HG02759 (cell line): ENCODE measurements at regions not wholly inside any gene's neighbourhood (a gene's known extent, or its start where the extent isn't known, plus 50 kb on each side); places are given as distances from the start of the nearest gene placed in this dataset.
A peak's percentile ranks its signal among the peaks of the same experiment; 100 is the strongest.
"Not testable (repeated sequence)": the region's sequence is repeated elsewhere in the genome, so short reads cannot be mapped to it uniquely, and the experiment has no call there.

Experiments
- ATAC-seq: cut with Tn5 transposase; IDR thresholded peaks from one replicate; pipeline ENCODE4 v1.9.1; 2021; ENCODE audit warnings: mild to moderate bottlenecking, moderate library complexity; ENCODE audit not compliant: unreplicated experiment

DNA sequence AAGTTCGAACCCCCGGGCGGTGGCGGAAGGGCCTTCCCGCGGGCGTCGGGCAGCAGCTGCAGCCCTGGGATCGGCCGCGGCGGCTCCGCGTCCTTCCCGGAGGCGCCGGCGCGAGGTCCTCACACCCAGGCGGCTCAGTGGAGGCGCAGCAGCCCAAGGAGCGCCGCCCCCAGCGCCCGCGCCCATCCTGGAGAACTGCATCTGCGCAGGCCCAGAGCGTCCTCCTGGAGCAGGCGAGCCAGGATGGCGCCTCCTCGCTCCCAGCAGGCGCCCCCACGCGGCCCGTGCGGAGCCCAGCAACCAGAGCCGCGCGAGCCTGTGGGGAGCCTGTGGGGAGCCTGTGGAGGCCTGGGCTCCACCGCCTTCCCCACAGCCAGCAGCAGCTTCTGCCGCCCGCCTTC lies 872.5 kb downstream of the TMEM121 start:
- ATAC-seq, result not testable (repeated sequence)

DNA sequence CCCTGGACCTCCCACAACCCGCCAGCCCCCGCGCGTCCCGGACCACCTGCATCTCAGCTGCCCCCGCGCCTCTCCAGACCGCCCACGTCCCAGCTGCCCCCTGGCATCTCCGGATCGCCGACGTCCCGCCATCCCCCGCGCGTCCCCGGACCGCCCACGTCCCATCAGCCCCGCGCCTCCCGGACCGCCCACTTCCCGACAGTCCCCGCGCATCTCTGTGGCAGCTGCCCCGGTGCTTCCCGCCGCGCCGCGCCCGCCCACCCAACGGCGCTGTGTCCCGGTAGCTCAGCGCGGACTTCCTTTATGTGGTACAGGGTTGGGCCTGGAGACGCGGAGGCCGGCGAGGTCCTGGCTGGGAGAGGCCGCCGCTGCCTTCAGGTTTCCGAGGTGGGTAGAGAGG lies 874.9 kb downstream of the TMEM121 start:
- not testable (repeated sequence) for ATAC-seq

DNA sequence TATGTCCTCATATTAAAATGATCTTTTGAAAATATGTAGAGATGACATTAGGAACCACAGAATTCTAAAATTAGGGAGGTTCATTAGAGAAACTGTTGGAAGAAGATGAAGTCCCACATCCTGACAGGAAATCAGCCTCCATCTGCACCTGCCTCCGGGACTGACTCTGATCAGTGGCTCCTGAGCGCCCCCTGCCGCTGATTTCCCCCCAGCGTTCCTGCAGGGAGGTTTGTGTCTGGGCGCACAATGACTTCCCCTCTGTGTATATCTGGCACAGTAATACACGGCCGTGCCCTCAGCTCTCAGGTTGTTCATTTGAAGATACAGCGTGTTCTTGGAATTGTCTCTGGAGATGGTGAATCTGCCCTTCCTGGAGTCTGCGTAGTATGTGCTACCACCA lies 883.8 kb downstream of the TMEM121 start:
- ATAC-seq, result not testable (repeated sequence)

DNA sequence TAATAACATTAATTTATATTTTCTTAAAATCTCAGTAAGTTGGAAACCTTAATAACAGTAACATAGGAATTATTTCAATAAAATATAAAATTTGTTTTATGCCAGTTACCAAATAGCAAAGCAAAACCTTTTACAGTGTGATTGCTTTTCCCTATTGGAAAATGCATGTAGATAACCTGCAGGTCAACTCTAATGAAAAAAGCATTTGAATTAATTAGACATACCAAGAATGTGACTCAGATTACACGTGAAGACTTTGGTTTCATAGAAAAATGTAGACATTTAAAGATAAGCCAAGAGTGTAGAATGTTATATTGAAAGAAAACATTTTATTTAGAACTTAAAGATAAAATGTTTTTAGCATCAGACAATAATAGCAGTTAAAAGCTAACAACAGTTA lies 888.1 kb downstream of the TMEM121 start:
- ATAC-seq, result no peak

DNA sequence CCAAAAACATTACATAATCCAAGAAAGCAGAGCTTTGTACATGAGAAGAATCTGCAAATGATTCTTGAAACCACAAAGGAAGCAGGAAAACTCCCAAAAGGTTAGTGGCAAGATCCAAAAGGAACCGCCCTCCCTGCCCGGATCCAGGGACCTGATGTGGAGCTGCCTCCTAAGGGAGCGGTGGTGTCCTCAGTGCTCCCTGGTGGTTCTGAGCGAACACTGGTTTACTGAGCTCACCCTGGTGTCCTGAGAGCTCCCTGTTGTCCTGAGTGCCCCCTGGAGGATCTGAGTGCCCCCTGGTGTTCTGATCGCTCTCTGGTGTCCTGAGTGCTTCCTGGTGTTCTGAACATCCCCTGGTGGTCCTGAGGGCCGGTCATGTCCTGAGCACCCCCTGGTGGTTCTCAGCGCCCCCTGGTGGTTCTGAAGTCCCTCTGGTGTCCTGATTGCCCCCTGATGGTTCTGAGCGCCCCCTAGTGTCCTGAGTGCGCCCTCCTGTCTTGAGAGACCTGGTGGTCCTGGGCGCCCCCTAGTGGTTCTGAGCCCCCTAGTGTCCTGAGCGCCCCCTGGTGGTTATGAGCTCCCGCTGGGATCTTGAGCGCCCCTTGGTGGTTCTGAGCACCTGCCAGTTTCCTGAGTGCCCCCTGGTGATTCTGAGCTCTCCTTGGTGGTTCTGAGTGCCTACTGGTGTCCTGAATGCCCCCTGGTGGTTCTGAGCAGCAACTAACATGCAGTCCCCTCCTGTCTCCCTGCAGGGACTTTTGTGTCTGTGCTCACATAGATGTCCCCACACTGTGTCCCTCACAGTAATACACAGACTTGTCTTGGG lies 891.1 kb downstream of the TMEM121 start:
- peak; percentile 89 for ATAC-seq

DNA sequence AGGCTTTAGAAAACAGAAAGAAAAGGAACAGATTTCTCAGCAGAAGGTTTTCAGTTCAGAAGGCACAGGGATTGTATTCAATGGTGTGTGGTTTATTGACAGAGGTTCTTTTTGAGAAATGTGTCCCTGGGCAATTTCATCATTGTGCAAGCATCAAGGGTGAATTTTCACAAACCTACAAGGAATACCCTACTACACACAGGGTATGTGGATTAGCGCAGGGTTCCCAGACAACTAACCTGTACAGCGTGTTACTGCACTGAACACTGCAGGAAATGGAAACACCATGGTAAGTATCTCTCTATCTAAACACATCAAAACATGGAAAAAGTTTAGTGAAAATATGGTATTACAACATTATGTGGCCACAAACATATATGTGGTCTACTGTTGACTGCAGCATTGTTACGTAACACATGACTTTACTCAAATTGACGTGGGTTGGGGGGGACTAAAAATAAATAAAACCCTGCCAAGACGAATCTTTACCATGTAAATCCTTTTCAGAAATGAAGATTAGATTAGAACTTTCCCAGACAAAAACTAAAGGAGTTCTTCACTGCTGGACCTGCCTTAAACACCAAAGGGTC lies 893.1 kb downstream of the TMEM121 start:
- no peak for ATAC-seq

DNA sequence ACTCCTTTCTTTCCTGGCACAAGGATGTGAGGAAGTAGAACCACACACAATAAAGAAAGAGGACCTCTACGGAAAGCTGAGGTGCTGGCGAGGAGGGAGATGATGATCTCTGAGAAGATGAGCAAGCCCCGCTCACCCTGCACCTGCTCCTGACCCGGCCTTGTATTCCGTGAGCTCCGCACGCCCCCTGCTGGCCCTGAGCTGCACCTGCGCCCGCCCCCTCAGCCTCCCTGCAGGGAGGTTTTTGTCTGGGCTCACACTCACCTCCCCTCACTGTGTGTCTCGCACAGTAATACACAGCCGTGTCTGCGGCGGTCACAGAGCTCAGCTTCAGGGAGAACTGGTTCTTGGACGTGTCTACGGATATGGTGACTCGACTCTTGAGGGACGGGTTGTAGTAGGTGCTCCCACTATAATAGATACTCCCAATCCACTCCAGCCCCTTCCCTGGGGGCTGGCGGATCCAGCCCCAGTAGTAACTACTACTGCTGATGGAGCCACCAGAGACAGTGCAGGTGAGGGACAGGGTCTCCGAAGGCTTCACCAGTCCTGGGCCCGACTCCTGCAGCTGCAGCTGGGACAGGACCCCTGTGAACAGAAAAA lies 895.1 kb downstream of the TMEM121 start:
- not testable (repeated sequence) for ATAC-seq

DNA sequence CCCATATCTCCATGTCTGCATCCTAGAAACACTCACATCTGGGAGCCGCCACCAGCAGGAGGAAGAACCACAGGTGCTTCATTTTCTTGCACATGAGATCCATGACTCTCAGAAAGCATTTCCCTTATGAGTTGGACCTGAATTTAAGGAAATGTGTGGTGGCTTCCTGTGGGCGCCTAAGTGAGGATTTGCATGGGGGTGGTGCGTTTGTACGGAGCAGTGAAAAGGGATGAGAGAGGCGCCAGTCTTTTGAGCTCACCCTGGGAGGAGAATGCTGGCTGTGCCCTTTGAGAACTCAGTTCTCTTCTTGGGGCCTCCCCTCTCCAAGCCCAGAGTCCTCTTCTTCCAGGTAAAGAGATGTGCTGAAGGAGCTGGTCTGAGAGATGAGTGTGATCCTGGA lies 895.7 kb downstream of the TMEM121 start:
- ATAC-seq, result no peak

DNA sequence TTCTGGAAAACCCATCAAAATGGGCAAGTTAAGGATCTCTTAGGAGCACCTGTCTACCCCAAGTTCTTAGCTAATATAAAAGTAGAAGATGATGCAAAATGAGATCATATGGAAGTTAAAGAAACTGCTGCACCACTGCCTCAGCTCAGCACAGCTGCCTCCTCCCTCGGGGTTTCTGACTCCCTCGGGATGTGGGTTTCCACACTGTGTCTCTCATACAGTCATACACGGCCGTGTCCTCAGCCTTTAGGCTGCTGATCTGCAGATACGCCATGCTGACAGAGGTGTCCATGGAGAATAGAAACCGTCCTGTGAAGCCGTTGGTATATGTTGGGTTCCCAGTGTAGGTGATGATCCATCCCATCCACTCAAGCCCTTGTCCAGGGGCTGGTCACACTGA lies 898.8 kb downstream of the TMEM121 start:
- ATAC-seq, result not testable (repeated sequence)

DNA sequence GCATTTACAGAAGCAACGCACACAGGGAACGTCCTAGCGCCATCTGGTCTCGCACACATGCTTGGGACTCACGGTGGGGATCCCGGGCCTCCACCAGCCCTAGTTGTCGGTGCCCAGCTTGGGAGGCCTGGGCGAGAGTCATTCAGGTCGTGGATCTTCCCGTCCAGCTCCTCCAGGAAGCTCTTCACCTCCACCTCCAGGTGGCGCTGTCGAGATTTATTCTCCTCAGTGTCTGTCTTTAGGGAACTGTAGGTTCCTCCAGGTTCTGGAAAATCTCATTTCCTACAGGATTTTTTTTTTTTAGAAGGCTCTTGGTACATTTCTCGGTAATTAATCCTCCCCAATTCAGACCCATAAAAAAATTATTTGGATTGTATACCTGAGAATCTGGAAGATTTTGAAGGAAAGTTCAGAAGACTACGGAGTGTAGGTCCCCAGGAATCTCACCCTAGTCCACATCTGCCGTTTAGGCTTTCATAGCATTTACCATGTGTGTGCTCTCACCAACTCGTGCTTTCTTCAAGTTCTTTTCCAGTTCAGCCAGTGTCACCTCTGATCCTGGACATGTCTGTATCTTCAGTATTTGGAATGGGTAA lies 910.0 kb downstream of the TMEM121 start:
- ATAC-seq, result no peak

DNA sequence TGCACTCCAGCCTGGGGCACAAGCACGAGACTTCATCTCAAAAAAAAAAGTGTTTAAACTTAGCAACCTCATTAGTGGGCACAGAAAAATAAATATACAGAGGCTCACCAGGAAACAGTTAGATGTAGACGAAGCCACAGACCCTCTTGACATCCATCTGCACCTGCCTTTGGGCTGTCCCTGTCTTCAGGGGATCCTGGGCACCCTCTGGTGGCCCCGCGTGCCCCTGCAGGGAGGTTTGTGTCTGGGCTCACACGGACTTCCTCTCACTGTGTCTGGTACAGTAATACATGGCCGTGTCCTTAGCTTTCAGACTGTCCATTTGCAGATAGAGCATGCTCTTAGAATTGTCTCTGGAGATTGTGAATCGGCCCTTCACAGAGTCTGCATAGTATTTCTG lies 916.5 kb downstream of the TMEM121 start:
- no peak for ATAC-seq

DNA sequence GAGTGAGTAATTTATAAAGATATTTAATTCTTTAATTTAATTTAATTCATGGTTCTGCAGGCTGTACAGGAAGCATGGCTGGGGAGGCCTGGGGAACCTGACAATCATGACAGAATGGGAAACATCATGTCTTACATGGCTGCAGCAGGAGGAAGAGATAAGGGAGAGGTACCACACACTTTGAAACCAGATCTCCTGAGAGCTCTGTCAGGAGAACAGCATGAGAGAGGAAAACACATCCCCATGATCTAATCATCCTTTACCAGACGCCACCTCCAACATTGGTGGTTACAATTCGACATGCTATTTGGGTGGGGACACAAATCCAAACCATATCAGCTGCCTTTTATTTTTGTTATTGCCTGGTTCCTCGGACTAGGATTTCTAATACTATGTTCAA lies 928.6 kb downstream of the TMEM121 start:
- ATAC-seq, result no peak

DNA sequence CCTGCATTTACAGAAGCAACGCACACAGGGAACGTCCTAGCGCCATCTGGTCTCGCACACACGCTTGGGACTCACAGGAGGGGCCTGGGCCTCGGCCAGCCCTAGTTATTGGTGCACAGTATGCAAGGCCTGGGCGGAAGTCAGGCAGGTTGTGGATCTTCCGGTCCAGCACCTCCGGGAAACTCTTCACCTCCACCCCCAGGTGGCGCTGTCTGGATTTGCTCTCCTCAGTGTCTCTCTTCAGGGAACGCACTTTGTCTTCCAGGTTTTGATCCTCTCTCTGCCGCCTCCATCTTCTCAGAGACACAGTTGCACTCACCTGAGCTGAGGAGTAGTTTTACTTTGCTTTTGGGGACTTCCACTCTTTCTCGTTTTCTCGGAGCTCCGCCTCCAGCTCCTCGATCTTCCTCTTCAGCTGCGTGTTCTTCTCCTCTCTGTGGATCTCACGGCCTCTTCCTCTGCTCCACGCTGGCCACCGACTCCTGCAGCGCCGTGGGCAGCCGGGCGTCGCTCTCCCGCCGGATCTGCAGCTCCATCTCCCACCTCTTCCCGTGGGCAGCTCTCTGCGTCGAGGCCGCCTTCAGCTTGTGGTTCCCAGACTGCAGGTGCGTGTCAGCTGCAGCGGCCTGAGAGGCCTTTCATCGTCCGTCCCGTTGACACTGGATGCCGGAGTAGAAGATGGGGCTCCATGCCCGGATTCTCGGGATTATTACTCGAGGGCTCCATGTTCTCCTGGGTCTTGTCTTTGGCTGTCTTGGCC lies 933.8 kb downstream of the TMEM121 start:
- ATAC-seq, result no peak

DNA sequence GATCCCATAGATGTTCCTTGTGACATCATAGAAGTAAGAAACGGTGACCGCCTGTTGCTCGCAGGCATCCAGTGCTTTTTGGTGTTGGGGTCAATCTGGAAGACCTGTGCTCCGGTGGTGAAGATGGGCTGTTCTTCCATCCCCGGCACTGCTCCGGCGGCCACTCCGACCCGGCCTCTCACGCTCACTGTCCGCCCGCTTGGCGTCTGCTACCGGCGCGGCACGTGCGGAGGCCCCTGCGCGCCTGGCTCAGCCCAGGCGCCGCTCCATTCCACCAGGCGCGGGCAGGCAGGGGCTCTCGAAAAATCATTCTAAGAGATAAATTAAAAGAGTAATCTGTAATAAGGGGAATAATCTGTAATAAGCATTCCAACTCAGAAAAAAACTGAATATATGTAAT lies 934.5 kb downstream of the TMEM121 start:
- no peak for ATAC-seq

DNA sequence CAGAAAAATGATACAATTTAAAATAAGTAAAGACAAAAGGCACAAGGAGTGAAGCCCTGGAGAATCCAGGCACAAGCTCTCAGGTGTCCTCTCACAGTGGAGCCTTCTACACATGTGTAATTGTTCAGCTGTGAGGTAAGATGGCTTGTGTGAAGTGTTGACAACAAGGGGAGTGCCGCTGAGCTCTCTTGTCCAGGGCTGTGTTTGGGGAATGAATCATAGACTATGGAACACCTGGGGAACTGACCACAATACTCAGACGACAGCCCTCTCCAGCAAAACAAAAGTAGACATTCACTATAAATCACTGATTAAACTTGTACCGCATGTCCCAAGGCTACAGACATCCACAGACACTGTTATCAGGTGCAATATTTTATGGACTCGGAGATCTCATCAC lies 940.1 kb downstream of the TMEM121 start:
- ATAC-seq, result not testable (repeated sequence)

DNA sequence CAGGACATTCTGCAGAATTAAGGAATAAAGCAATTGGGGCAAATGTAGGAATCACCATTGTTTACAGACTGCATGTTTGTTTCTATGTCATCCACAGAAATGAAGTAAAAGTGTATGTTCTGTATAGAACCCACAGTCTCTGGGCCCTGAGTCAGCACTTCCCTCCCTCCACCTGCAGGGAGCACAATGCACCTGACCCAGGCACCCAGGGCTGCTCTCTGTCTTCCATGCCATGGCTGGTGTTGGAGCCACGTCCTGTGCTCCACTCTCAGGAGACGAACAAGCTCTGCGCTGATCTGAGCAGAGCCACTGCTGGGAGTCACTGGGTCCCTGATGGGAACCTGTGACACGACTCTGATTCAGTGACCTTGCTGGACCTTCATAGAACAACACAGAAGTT lies 942.5 kb downstream of the TMEM121 start:
- not testable (repeated sequence) for ATAC-seq

DNA sequence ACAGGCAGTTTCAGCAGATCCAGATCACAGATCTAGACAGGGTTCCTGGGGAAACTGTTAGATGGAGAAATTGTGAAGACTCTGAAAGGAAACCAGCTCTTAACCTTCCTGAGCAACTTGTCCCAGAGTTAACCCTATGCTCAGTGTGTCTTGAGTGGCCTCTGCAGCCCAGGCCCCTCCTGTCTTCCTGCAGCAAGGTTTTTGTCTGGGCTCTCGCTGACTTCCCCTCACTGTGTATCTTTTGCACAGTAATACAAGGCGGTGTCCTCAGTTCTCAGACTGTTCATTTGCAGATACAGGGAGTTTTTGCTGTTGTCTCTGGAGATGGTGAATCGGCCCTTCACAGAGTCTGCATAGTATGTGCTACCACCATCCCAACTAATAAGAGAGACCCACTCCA lies 943.6 kb downstream of the TMEM121 start:
- ATAC-seq, result not testable (repeated sequence)

DNA sequence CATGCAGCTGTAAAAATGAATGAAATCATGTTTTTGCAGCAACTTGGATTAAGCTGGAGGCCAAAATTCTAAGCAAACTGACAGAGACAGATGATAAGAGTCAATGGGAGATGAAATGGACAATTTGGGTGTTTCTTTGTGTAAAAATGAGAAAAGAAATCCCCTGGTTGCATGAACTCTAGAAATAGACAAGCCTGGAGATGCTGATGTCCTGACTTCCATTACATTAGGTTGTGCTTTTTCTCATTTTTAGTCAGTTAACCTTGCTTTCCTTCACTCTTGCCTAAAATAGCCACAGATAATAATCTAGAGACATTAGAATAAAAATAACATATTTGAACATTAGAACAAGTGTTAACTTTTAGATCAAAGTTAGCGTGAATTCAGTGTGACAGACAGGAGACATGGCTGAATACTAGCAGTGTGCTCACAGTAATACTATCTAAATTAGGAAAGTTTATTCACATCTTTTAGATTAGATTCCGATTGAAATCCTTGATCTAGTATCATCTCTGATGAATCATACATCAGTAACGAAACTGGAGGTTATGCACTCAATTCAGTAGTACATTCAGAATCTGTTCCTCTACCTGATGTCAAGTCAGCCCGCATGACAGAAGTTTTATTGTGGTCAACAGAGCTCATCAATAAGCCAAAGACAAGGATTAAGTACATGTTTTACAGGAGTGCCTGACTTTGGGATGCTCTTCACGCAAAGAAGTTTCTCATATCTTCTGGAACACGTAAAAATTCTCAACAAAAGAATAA lies 948.1 kb downstream of the TMEM121 start:
- ATAC-seq, result not testable (repeated sequence)

DNA sequence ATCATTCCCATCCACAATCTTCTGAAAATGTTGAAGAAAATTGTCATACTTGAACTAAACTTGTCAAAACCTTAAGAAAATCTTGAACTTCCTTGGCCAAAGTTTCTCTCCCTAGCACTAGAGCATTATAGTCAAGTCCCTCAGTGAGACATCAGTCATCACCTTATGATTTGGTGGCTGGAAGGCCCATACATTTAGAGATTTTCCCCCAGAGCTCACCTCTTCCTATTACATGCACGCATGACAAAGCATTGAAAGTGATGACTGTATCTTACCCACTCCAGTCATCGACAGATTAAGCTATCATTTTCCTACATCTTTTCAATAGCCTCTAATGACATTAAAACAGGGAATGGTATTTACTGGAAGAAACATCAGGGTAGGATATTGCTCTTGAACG lies 948.8 kb downstream of the TMEM121 start:
- ATAC-seq, result not testable (repeated sequence)

DNA sequence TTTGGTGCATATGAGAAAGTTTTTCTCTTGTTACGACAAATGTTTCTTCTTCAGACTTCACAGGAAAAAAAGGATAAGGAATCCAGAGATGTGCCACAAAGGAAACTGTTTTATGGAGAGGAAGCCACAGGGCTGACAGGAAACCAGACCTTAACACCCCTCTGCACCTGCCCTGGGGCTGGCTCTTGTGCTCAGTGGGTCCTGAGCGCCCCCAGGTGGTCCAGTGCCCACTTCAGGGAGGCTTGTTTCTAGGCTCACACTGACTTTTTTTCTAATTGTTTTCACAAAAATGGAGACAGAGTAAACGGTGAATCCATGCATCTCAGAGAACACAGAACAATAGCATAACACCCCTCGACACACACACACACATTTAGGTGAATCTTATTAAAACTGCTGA lies 951.2 kb downstream of the TMEM121 start:
- not testable (repeated sequence) for ATAC-seq
